Suprapubic skin (tissue), 3 donors: ENCODE measurements at regions not wholly inside any gene's neighbourhood (a gene's known extent, or its start where the extent isn't known, plus 50 kb on each side); places are given as distances from the start of the nearest gene placed in this dataset.

Source experiments
- POLR2A ChIP-seq, 2 donors: fragments of 450-650 bp; IDR thresholded peaks; one replicate each; pipeline ENCODE4 v1.6.1; 2017; ENCODE audit warnings: antibody characterized with exemption in 2 of 2, mild to moderate bottlenecking in 2 of 2, moderate library complexity in 2 of 2
- TF ChIP-seq, protein P1 (sequence below), 2 donors: fragments of 200-600 bp in 1 of 2; fragments of 450-650 bp in 1 of 2; sonication (generic) in 1 of 2; IDR thresholded peaks; one replicate each; pipeline ENCODE4 v1.5.1; 2016 to 2019; ENCODE audit warnings: antibody characterized with exemption in 2 of 2, mild to moderate bottlenecking in 1 of 2, moderate library complexity in 1 of 2

- no peak for TF ChIP-seq POLR2A (IDR thresholded peaks at IDR 0.05)
- TF ChIP-seq, protein P1, sequence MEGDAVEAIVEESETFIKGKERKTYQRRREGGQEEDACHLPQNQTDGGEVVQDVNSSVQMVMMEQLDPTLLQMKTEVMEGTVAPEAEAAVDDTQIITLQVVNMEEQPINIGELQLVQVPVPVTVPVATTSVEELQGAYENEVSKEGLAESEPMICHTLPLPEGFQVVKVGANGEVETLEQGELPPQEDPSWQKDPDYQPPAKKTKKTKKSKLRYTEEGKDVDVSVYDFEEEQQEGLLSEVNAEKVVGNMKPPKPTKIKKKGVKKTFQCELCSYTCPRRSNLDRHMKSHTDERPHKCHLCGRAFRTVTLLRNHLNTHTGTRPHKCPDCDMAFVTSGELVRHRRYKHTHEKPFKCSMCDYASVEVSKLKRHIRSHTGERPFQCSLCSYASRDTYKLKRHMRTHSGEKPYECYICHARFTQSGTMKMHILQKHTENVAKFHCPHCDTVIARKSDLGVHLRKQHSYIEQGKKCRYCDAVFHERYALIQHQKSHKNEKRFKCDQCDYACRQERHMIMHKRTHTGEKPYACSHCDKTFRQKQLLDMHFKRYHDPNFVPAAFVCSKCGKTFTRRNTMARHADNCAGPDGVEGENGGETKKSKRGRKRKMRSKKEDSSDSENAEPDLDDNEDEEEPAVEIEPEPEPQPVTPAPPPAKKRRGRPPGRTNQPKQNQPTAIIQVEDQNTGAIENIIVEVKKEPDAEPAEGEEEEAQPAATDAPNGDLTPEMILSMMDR (IDR thresholded peaks at IDR 0.05) = no peak
Observed at GRCh38 chr1:204771358-204771757, 85.8 kb upstream of the LRRN2 start.
